Epidermal melanocyte (primary cell): ENCODE measurements at regions not wholly inside any gene's neighbourhood (a gene's known extent, or its start where the extent isn't known, plus 50 kb on each side); places are given as distances from the start of the nearest gene placed in this dataset.
A peak's percentile ranks its signal among the peaks of the same experiment; 100 is the strongest.
"Not testable (repeated sequence)": the region's sequence is repeated elsewhere in the genome, so short reads cannot be mapped to it uniquely, and the experiment has no call there.

ENCODE experiments used
- DNase-seq: peaks from one replicate; pipeline ENCODE4 v3.0.0; 2011; ENCODE audit warnings: low spot score; ENCODE audit not compliant: insufficient read length

- no peak for DNase-seq
These were observed 660.8 kb downstream of the TLE1 start for GRCh38 chr9:81028504-81028903.

DNA sequence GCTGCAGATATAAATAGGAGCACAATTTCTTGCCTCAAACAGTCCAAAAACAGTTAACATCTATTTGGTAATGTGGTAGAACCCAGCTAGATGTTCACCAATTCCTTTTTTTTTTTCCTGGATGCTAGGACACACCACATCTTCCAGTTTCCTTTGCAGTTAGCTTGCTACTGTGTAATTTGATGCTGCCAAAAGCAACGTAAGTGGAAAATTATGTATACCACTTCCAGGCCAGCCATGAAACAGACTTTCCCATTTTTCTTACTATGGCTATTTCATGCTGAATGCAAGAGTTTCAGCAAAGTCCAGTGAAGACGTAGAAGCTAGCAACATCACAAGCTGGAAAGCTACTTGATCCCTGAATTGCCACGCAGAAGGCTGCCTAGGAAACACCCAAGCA is 667.2 kb downstream of the TLE1 start:
- DNase-seq: no peak

DNA sequence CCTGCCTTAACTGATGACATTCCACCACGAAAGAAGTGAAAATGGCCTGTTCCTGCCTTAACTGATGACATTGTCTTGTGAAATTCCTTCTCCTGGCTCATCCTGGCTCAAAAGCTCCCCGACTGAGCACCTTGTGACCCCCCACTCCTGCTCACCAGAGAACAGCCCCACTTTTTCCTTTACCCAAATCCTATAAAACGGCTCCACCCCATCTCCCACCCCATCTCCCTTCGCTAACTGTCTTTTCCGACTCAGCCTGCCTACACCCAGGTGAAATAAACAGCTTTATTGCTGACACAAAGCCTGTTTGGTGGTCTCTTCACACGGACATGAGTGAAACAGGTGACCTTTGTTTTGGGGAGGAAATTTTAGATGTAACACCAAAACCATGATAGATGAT is 674.4 kb downstream of the TLE1 start:
- DNase-seq: not testable (repeated sequence)

GRCh38 chr9:81013191-81013590 is 676.2 kb downstream of the TLE1 start:
- not testable (repeated sequence) for DNase-seq

DNA sequence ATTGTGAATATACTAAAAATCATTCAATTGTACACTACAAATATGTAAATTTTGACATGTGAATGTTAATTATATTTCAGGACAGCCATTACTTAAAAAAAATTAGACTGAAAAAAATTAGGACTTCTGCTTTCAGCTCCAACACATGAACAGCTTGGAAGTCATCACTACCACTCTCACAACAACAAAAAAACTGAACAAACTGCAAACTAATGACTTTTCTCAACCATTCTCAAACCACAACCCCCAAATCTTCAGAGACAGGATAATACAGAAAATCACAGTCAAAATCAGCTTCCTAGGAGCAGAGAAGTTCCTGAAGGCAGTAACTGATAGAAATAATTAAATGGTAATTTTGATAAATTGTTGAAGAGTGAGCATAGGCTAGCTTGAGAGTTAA is 686.4 kb downstream of the TLE1 start:
- no peak for DNase-seq

DNA sequence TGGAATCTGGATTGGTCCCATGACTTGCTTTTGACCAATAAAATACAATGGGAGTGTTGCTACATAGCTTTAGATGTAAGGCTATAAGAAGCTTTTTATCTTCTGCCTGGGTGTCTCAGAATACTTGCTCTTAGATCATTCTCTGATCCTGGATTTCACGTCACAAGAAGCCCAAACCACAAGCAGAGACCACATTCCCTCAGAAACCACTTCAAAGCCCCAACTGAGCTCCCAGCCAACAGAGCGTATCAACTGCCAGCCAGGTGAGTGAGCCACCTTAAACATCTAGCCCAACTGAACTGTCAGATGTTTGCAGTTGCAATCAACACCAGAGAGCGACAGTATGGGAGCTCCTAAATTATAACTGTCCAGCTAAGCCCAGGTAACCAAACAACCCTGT is 687.1 kb downstream of the TLE1 start:
- DNase-seq: no peak

- DNase-seq: no peak
These were observed 693.6 kb downstream of the TLE1 start for GRCh38 chr9:80995759-80996158.

- no peak for DNase-seq
These were observed 694.5 kb downstream of the TLE1 start for GRCh38 chr9:80994892-80995291.

- DNase-seq: not testable (repeated sequence)
These were observed 703.8 kb downstream of the TLE1 start for GRCh38 chr9:80985595-80985994.

DNA sequence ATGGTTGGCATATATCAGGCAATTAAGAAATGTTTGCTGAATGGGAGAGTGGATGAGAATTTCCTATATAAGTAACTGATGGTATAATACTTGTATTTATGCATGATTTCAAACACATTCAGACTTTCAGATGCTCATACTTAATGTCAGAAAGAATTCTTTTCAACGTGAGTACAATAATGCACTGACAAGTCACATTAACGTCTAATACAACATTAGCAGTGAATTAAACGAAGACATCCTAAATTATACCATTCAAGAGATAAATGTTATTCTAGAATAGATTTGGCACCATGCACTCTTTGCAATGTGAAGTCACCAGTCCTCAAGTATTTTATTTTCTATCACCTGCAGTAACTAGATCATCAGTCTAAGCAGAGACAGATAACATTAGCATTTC is 712.9 kb downstream of the TLE1 start:
- no peak for DNase-seq

GRCh38 chr9:80970377-80970776 is 719.0 kb downstream of the TLE1 start:
- DNase-seq: not testable (repeated sequence)

- DNase-seq: peak; percentile 31
These were observed 720.7 kb downstream of the TLE1 start for GRCh38 chr9:80968611-80969010.

DNA sequence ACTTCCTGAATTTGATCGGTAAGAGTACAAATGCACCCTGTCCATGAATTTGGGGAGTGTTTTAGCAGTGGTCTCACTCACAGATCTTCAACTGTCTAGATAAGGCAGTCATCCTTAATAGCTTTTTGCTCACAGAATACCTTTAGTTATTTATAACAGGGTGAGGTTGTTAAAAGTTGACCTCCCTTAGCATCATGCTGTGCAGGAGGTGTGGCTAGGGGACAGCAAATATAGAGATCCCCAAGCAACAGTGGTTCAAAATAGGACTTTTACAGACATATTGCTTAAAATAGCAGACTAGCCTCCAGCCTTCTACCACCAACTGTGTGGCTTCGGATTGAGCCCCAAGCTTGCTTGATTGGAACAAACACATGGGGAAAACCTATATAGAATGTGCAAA is 724.4 kb downstream of the TLE1 start:
- DNase-seq: no peak

GRCh38 chr9:80964374-80964773 is 725.0 kb downstream of the TLE1 start:
- DNase-seq: no peak

DNA sequence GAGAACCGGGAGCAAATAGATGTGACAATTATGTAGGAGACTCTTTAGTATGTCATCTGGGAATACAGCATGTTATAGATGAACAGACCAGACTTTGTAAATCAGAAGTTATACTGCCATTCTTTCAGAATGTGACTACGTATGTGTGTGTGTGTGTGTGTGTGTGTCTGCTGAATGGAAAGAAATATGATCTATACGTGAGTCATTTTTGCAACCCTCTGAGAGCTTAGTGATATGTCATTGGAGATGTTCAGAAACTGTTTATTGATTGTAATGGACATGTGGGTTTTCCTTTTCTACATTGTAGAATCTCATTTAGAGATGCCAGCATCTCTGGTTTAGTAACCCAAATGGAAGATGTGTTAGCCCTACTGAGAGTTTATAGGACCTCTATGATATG is 731.5 kb downstream of the TLE1 start:
- DNase-seq: no peak

- DNase-seq: no peak
These were observed 734.8 kb downstream of the TLE1 start for GRCh38 chr9:80954521-80954920.

DNA sequence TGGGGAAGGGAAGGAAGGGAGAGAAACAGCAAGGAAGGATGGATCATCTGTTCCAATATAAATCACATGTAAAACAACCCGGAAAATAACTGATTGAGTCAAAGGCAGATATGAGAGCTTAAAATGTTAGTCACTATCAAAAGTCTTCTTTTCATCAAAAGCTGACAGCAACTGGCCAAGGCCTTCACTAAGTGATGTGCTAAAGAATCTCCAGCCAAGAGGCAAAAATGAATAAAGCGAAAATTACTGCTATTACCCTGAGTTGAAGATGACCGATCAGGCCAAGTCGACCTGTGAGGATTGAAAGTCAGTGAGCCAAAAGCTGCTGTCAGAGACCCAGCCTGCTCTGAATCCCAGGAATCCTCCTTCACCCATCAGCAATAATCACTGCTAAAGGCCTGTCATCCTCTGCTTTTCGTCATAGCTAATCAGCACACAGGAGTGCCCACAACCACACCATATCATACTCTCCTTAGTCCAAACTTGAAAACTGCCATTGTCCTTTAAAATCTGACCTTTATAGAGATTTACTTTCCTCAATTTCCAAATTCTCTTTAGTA is 736.9 kb downstream of the TLE1 start:
- no peak for DNase-seq

GRCh38 chr9:80951675-80952074 is 737.7 kb downstream of the TLE1 start:
- DNase-seq: no peak

DNA sequence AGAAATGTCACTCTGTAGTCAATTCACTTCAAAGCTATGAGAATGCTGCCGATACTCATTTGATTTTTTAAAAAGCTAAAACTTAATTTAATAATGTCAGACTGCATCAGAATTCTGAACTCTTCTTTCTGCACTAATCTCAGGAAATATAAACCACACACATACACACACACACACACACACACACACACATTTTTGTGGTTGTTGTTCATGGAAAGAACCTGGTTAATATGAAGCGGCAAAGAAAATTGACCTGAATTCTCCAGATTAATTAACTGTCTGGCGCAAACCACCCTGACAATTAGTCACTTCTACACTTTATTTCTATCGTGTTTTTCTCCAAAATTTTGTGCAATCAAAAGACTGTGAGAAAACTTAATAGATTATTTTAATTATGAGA is 740.5 kb downstream of the TLE1 start:
- DNase-seq: no peak

GRCh38 chr9:80948066-80948465 is 741.3 kb downstream of the TLE1 start:
- DNase-seq: no peak

- no peak for DNase-seq
These were observed 742.7 kb downstream of the TLE1 start for GRCh38 chr9:80946496-80947170.

DNA sequence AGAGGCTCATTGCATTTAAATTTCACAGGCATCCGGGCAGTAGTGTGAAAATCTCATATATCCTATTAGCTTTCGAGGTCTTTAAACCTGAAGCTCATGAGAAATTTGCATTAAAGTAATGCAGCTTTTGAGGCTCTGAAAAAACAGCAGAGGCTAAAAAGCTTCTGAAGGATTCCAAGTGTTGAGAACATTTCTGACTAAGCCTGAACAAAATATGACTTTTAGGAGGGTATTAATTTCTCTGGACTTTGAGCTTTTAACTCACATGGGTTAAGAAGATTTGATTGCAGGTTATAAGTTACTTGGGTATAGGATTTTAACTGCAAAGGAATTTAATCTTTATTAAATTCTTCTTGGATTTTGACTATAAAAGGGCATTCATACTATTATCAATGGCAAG is 743.9 kb downstream of the TLE1 start:
- DNase-seq: no peak

- no peak for DNase-seq
These were observed 751.7 kb downstream of the TLE1 start for GRCh38 chr9:80937645-80938044.

- no peak for DNase-seq
These were observed 755.3 kb downstream of the TLE1 start for GRCh38 chr9:80934095-80934494.
